ENCODE measurements at regions not wholly inside any gene's neighbourhood (a gene's known extent, or its start where the extent isn't known, plus 50 kb on each side); places are given as distances from the start of the nearest gene placed in this dataset.

GRCh38 chrX:130529531-130529930 lies 127.7 kb downstream of the RBMX2 start:
- no TSS peak for BruUV-seq (replicated peaks)
- Histone ChIP-seq H3K9me3 (ENCODE audit: low read depth, low read length, poor library complexity, severe bottlenecking) (no peaks in the 10 kb centered on the region), H3K27ac (ENCODE audit: low read depth, low read length, poor library complexity, severe bottlenecking) (no peak overlapping the region), H3K4me1 (ENCODE audit: insufficient read depth, low read length, poor library complexity, severe bottlenecking) (no peaks in the 10 kb centered on the region), H3K4me3 (ENCODE audit: low read depth, low read length, poor library complexity, severe bottlenecking) (no peak overlapping the region), H3K27me3 (replicated peaks; ENCODE audit: insufficient read depth, low read depth, low read length, poor library complexity) (peaks cover 3% of the 10 kb centered on the region), H3K36me3 (ENCODE audit: insufficient read depth, low read length, poor library complexity, severe bottlenecking) (no peaks in the 10 kb centered on the region)
- TF ChIP-seq EZH2 (IDR thresholded peaks at IDR 0.05; ENCODE audit: borderline replicate concordance, low read depth, low read length, poor library complexity, severe bottlenecking): no peak
- TF ChIP-seq, protein P1, sequence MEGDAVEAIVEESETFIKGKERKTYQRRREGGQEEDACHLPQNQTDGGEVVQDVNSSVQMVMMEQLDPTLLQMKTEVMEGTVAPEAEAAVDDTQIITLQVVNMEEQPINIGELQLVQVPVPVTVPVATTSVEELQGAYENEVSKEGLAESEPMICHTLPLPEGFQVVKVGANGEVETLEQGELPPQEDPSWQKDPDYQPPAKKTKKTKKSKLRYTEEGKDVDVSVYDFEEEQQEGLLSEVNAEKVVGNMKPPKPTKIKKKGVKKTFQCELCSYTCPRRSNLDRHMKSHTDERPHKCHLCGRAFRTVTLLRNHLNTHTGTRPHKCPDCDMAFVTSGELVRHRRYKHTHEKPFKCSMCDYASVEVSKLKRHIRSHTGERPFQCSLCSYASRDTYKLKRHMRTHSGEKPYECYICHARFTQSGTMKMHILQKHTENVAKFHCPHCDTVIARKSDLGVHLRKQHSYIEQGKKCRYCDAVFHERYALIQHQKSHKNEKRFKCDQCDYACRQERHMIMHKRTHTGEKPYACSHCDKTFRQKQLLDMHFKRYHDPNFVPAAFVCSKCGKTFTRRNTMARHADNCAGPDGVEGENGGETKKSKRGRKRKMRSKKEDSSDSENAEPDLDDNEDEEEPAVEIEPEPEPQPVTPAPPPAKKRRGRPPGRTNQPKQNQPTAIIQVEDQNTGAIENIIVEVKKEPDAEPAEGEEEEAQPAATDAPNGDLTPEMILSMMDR (conservative IDR thresholded peaks at IDR 0.05; ENCODE audit: low read depth, low read length): no peak
- POLR2A ChIA-PET (ENCODE audit: low non-redundant PET): no interaction called here
- intact Hi-C loops (cut with micrococcal nuclease; ENCODE audit: unreplicated experiment): no loop called here
- no peak for DNase-seq (ENCODE audit: low spot score)
- CTCF ChIA-PET: no interaction called here

GRCh38 chrX:130531066-130531465 lies 129.3 kb downstream of the RBMX2 start:
- Histone ChIP-seq H3K27ac (ENCODE audit: low read depth, low read length, poor library complexity, severe bottlenecking) (no peak overlapping the region), H3K36me3 (ENCODE audit: insufficient read depth, low read length, poor library complexity, severe bottlenecking) (no peaks in the 10 kb centered on the region), H3K4me3 (ENCODE audit: low read depth, low read length, poor library complexity, severe bottlenecking) (no peak overlapping the region), H3K9me3 (ENCODE audit: low read depth, low read length, poor library complexity, severe bottlenecking) (no peaks in the 10 kb centered on the region), H3K27me3 (replicated peaks; ENCODE audit: insufficient read depth, low read depth, low read length, poor library complexity) (peaks cover 3% of the 10 kb centered on the region), H3K4me1 (ENCODE audit: insufficient read depth, low read length, poor library complexity, severe bottlenecking) (no peaks in the 10 kb centered on the region)
- no peak for TF ChIP-seq EZH2 (IDR thresholded peaks at IDR 0.05; ENCODE audit: borderline replicate concordance, low read depth, low read length, poor library complexity, severe bottlenecking)
- TF ChIP-seq, protein P1 (conservative IDR thresholded peaks at IDR 0.05; ENCODE audit: low read depth, low read length): no peak
- BruUV-seq (replicated peaks): no TSS peak
- intact Hi-C loops (cut with micrococcal nuclease; ENCODE audit: unreplicated experiment): no loop called here
- DNase-seq (ENCODE audit: low spot score): no peak
- ChIA-PET CTCF (no interaction called here), POLR2A (ENCODE audit: low non-redundant PET) (no interaction called here)

- no peaks in the 10 kb centered on the region for H3K27me3 ChIP-seq (replicated peaks; ENCODE audit: insufficient read depth, low read depth, low read length, poor library complexity)
- peak; percentile 57 for DNase-seq (ENCODE audit: low spot score)
Measured at GRCh38 chrX:130539721-130540321, 138.0 kb downstream of the RBMX2 start.

More at GRCh38 chrX:130539721-130540321, 138.0 kb downstream of the RBMX2 start:
- no TSS peak for BruUV-seq (replicated peaks)
- intact Hi-C loops (cut with micrococcal nuclease; ENCODE audit: unreplicated experiment): loop anchor here (1.0 kb wide), 1 partner anchor 377 kb away; no protein-coding TSS in a partner anchor
- ChIA-PET CTCF (interaction anchor here (0.5 to 0.7 kb wide), 6 partner anchors 9 to 629 kb away, joined by 3 to 10 read pairs (median 3); no protein-coding TSS in a partner anchor), POLR2A (ENCODE audit: low non-redundant PET) (no interaction called here)
- Histone ChIP-seq H3K9me3 (ENCODE audit: low read depth, low read length, poor library complexity, severe bottlenecking) (no peaks in the 10 kb centered on the region), H3K27ac (ENCODE audit: low read depth, low read length, poor library complexity, severe bottlenecking) (no peak overlapping the region), H3K4me1 (ENCODE audit: insufficient read depth, low read length, poor library complexity, severe bottlenecking) (no peaks in the 10 kb centered on the region), H3K4me3 (ENCODE audit: low read depth, low read length, poor library complexity, severe bottlenecking) (no peak overlapping the region), H3K36me3 (ENCODE audit: insufficient read depth, low read length, poor library complexity, severe bottlenecking) (no peaks in the 10 kb centered on the region)
- TF ChIP-seq EZH2 (IDR thresholded peaks at IDR 0.05; ENCODE audit: borderline replicate concordance, low read depth, low read length, poor library complexity, severe bottlenecking): no peak
- TF ChIP-seq, protein P1 (conservative IDR thresholded peaks at IDR 0.05; ENCODE audit: low read depth, low read length): peak; percentile 83
